ENCODE measurements at regions not wholly inside any gene's neighbourhood (a gene's known extent, or its start where the extent isn't known, plus 50 kb on each side); places are given as distances from the start of the nearest gene placed in this dataset.

DNA sequence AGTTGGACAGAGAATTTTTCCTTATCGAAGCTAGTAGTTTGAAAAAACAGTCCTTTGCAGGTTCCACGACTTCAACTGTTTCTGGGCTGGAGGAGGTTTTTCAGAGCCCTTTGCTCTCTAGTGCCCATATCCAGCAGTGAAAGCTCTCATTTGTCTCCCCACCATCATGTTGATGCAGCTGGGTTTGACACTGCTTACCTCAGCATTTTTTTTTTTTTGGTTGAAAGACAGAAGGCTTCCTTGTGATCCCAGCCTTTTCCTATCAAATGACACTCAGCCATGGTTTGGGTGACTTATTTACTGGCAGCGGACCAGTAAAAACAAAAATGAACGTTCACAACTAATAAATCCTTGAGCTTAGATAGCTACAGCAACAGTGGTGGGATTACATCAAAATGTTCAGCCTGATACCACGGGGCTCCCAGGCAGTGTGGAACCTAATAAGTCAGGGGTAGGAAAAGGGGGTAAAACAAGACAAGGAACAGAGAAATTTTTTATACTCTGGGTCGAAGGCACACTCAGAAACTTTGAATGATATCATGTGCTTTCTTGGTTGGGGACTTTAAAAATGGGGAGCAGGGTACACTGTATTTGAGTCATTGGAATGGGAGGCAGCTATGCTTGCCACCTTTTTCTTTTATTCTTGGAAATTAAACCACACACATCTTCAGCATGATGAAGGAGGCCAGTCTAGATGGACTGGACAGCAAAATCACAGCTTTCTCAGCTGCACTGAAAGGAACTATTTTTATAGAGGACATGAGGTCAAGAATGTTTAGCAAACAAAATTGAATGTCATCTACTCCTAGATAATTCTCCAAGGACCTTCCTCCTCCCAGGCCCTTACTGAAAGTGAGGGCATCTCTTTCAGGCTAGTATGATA, 308.9 kb upstream of the MPDZ start:
- TF ChIP-seq EZH2phosphoT487 (IDR thresholded peaks at IDR 0.05; ENCODE audit: insufficient read depth, low read depth) (no peak), EZH2 (IDR thresholded peaks at IDR 0.05; ENCODE audit: insufficient read depth, poor library complexity, severe bottlenecking) (no peak)

Data from GM23248 (cell line).